B cell (primary cell): ENCODE measurements at regions not wholly inside any gene's neighbourhood (a gene's known extent, or its start where the extent isn't known, plus 50 kb on each side); places are given as distances from the start of the nearest gene placed in this dataset.

Experiments used
- ATAC-seq: fragments of 200-7000 bp; cut with Tn5 transposase; one replicate; pipeline ENCODE4 v1.10.0; 2021; ENCODE audit warnings: low read depth, mild to moderate bottlenecking, moderate number of reproducible peaks, moderate library complexity
- CTCF ChIA-PET: fragments of 350-600 bp; sonication (Branson Sonifier 250); formaldehyde crosslinking; loops from one replicate; lab custom pipeline; 2021; ENCODE audit warnings: antibody characterized with exemption, inconsistent platforms; lab: Charles Lee
- POLR2A ChIA-PET: fragments of 350-600 bp; sonication (Branson Sonifier 250); formaldehyde crosslinking; loops from one replicate; lab custom pipeline; 2021; ENCODE audit warnings: antibody characterized with exemption; lab: Charles Lee
- DNase-seq: peaks from one replicate; pipeline ENCODE4 v3.0.0; 2013
- H2AFZ ChIP-seq: 2 replicates; pipeline ENCODE4 v1.6.1; 2012; ENCODE audit warnings: mild to moderate bottlenecking, low read depth, low read length; ENCODE audit not compliant: insufficient read depth, poor library complexity, severe bottlenecking
- H3K27ac ChIP-seq, 2 donors: 1 replicate in 1 of 2; 2 replicates in 1 of 2; pipeline ENCODE4 v1.5.1; 2012 to 2013; ENCODE audit warnings: low read length in 2 of 2, mild to moderate bottlenecking in 2 of 2, moderate library complexity in 1 of 2
- H3K27me3 ChIP-seq, 4 experiments: fragments of 200-600 bp in 1 of 4; sonication (generic) in 1 of 4; replicated peaks in 1 of 4; 1 replicate in 2 of 4; 2 replicates in 2 of 4; pipeline versions ENCODE4 v1.6.1 to v1.7.0; 2013 to 2016; ENCODE audit warnings: low read length in 3 of 4, mild to moderate bottlenecking in 2 of 4, mixed read lengths in 1 of 4, moderate library complexity in 1 of 4; ENCODE audit not compliant: insufficient read depth in 4 of 4, control insufficient read depth in 3 of 4; ENCODE audit errors: control extremely low read depth in 1 of 4
- H3K36me3 ChIP-seq, 2 experiments: replicated peaks in 1 of 2; 1 replicate in 1 of 2; 2 replicates in 1 of 2; pipeline versions ENCODE4 v1.6.1 to v1.7.1; 2013; ENCODE audit warnings: low read length in 1 of 2; ENCODE audit not compliant: insufficient read depth in 2 of 2, control insufficient read depth in 1 of 2; ENCODE audit errors: control extremely low read depth in 1 of 2, extremely low read depth in 1 of 2
- H3K4me1 ChIP-seq, 2 donors: fragments of 200-600 bp in 1 of 2; sonication (generic) in 1 of 2; 1 replicate in 1 of 2; 2 replicates in 1 of 2; pipeline versions ENCODE4 v1.5.1 to v1.6.1; 2013 to 2017; ENCODE audit warnings: low read length in 2 of 2; ENCODE audit not compliant: control insufficient read depth in 2 of 2, insufficient read depth in 2 of 2
- H3K4me2 ChIP-seq: replicated peaks from 2 replicates; pipeline ENCODE3; 2012; ENCODE audit warnings: mild to moderate bottlenecking, low read depth, low read length; ENCODE audit not compliant: poor library complexity, severe bottlenecking
- H3K4me3 ChIP-seq, 5 experiments: fragments of 200-600 bp in 1 of 5; sonication (generic) in 1 of 5; 1 replicate in 3 of 5; 2 replicates in 2 of 5; pipeline versions ENCODE4 v1.5.1 to v1.7.0; 2011 to 2016; ENCODE audit warnings: low read length in 4 of 5, mild to moderate bottlenecking in 4 of 5, low read depth in 2 of 5, control low read depth in 1 of 5, moderate library complexity in 1 of 5; ENCODE audit not compliant: insufficient read depth in 1 of 5; ENCODE audit errors: control extremely low read depth in 1 of 5, extremely low read depth in 1 of 5
- H3K79me2 ChIP-seq: fragments of 200-600 bp; sonication (generic); one replicate; pipeline ENCODE4 v1.6.0; 2016; ENCODE audit warnings: low read length; ENCODE audit not compliant: control insufficient read depth, insufficient read depth
- H3K9ac ChIP-seq: fragments of 200-600 bp; sonication (generic); 2 replicates; pipeline ENCODE4 v1.6.1; 2017; ENCODE audit warnings: mild to moderate bottlenecking, low read length, moderate library complexity
- H3K9me3 ChIP-seq, 3 donors: one replicate each; pipeline versions ENCODE4 v1.6.1 to v1.7.1; 2013; ENCODE audit warnings: low read length in 2 of 3; ENCODE audit not compliant: control insufficient read depth in 2 of 3, insufficient read depth in 1 of 3; ENCODE audit errors: control extremely low read depth in 1 of 3
- H4K20me1 ChIP-seq: 2 replicates; pipeline ENCODE4 v1.6.0; 2012; ENCODE audit warnings: mild to moderate bottlenecking, low read length; ENCODE audit not compliant: insufficient read depth, control insufficient read depth, poor library complexity, severe bottlenecking
- H3K27ac Mint-ChIP-seq: one replicate; pipeline ENCODE4 v1.8.0; 2021; ENCODE audit warnings: mixed read lengths
- H3K27me3 Mint-ChIP-seq: one replicate; pipeline ENCODE4 v1.8.0; 2021; ENCODE audit warnings: mixed read lengths
- H3K4me1 Mint-ChIP-seq: one replicate; pipeline ENCODE4 v1.8.0; 2021; ENCODE audit warnings: mixed read lengths
- H3K4me3 Mint-ChIP-seq: one replicate; pipeline ENCODE4 v1.8.0; 2021; ENCODE audit warnings: mixed read lengths
- H3K9me3 Mint-ChIP-seq: one replicate; pipeline ENCODE4 v1.8.0; 2022; ENCODE audit warnings: mixed read lengths; ENCODE audit not compliant: insufficient read depth
- CTCF ChIP-seq: fragments of 200-600 bp; IDR thresholded peaks from one replicate; pipeline ENCODE4 v1.8.0; 2022; ENCODE audit warnings: antibody characterized with exemption, mild to moderate bottlenecking
- EZH2 ChIP-seq: IDR thresholded peaks from 2 replicates; pipeline ENCODE4 v1.6.1; 2012; ENCODE audit warnings: borderline replicate concordance, low read depth, mild to moderate bottlenecking, moderate library complexity, low read length; ENCODE audit not compliant: insufficient read depth, poor library complexity, severe bottlenecking
- WGBS: methylation state at CpG from one replicate; pipeline ENCODE4 v1.1.5; 2013; ENCODE audit warnings: missing lambda C conversion rate; ENCODE audit not compliant: insufficient coverage; 5-methylcytosine and 5-hydroxymethylcytosine counted together
- intact Hi-C: fragments of 100-400 bp; cut with micrococcal nuclease; formaldehyde crosslinking; loops from one replicate; pipeline ENCODE4 v1.10.0; 2022

DNA sequence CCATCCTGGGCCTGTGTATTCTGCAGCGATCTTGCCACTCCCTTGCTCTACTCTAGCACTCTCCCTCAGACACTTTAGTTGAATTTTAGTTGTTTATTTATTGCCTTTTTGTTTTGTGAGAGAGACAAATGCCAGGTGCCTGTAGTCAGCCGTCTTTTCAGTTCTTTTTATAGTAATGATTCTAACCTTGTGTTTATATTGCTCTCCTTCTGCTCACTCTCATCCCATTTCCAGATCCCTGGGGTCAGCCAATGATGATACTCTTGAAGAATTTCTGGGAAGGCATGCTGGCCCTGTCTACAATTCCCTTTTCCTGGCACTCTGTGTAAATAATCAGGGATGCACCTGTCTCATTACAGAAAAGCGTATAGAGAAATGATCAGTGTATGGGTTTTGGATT, 334.1 kb upstream of the MIS18BP1 start:
- Mint-ChIP-seq H3K9me3 (peaks cover 9% of the 10 kb centered on the region), H3K4me1 (no peaks in the 10 kb centered on the region), H3K27ac (no peak overlapping the region), H3K4me3 (no peak overlapping the region), H3K27me3 (no peaks in the 10 kb centered on the region)
- Histone ChIP-seq H3K27ac (no peak overlapping the region), H3K9ac (no peak overlapping the region), H3K36me3 (no peaks in the 10 kb centered on the region), H3K79me2 (no peaks in the 10 kb centered on the region), H3K4me3 (no peak overlapping the region), H3K9me3 (peaks cover 0 to 12% (median 3%) of the 10 kb centered on the region in 3 donors), H2AFZ (no peak overlapping the region), H3K4me1 (no peaks in the 10 kb centered on the region), H3K27me3 (no peaks in the 10 kb centered on the region), H4K20me1 (no peaks in the 10 kb centered on the region), H3K4me2 (no peak overlapping the region)
- DNase-seq: no peak
- whole genome bisulfite sequencing: no CpG with 5 or more reads among the region's 3 CpGs
- intact Hi-C loops: no loop called here
- ATAC-seq: no peak
- CTCF ChIA-PET: no interaction called here
- TF ChIP-seq CTCF: no peak
- no peak for TF ChIP-seq EZH2
- POLR2A ChIA-PET: no interaction called here

- no peaks in the 10 kb centered on the region for H3K36me3 ChIP-seq
- ATAC-seq: no peak
- H3K9me3 Mint-ChIP-seq: no peaks in the 10 kb centered on the region
- DNase-seq: no peak
- no peak overlapping the region for H3K4me3 ChIP-seq
- no peaks in the 10 kb centered on the region for H3K27me3 Mint-ChIP-seq
- TF ChIP-seq CTCF (no peak), EZH2 (no peak)
- H3K9me3 ChIP-seq: peaks cover 0 to 3% (median 0%) of the 10 kb centered on the region in 3 donors
- no peak overlapping the region for H3K27ac Mint-ChIP-seq
- H3K4me1 ChIP-seq: no peaks in the 10 kb centered on the region
- no peaks in the 10 kb centered on the region for H3K79me2 ChIP-seq
- H3K4me2 ChIP-seq: no peak overlapping the region
- no peaks in the 10 kb centered on the region for H3K27me3 ChIP-seq
- H4K20me1 ChIP-seq: no peaks in the 10 kb centered on the region
- H3K9ac ChIP-seq: no peak overlapping the region
- 86% methylated on average over 5 of the region's 5 CpGs for WGBS
- no peak overlapping the region for H2AFZ ChIP-seq
- intact Hi-C loops: no loop called here
- H3K4me3 Mint-ChIP-seq: no peak overlapping the region
- no peaks in the 10 kb centered on the region for H3K4me1 Mint-ChIP-seq
- ChIA-PET POLR2A (no interaction called here), CTCF (no interaction called here)
- H3K27ac ChIP-seq: no peak overlapping the region
Measured at GRCh38 chr14:45559626-45560025, 306.6 kb upstream of the MIS18BP1 start.
